HG03135 (cell line): ENCODE measurements at regions not wholly inside any gene's neighbourhood (a gene's known extent, or its start where the extent isn't known, plus 50 kb on each side); places are given as distances from the start of the nearest gene placed in this dataset.
A peak's percentile ranks its signal among the peaks of the same experiment; 100 is the strongest.
"Not testable (repeated sequence)": the region's sequence is repeated elsewhere in the genome, so short reads cannot be mapped to it uniquely, and the experiment has no call there.

Experiments used
- ATAC-seq: cut with Tn5 transposase; IDR thresholded peaks from one replicate; pipeline ENCODE4 v1.9.1; 2021; ENCODE audit warnings: mild to moderate bottlenecking, moderate library complexity; ENCODE audit not compliant: unreplicated experiment

DNA sequence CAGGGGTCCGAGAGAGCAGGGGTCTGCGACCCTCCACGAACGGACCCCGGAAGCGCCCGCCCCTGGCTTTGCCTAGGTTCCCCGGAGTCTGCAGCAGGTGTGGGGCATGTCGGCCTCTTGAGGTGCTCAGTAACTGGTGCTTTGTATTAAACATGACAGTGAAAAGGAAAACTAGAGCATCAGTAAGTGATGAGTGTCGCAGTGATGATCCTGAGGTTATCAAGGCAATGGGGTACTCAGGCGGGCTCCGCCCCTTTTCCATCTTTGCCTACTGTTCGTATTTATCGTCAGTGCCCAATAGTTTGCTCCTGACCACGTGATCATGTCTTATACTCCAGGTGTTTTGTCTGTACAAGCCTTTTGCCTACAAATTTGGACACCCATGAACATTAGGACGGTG is 262.4 kb downstream of the ZNF37A start:
- peak; percentile 48 for ATAC-seq

- ATAC-seq: not testable (repeated sequence)
These were observed 268.4 kb downstream of the ZNF37A start for GRCh38 chr10:38362514-38362913.

GRCh38 chr10:38364073-38364472 is 269.9 kb downstream of the ZNF37A start:
- not testable (repeated sequence) for ATAC-seq

DNA sequence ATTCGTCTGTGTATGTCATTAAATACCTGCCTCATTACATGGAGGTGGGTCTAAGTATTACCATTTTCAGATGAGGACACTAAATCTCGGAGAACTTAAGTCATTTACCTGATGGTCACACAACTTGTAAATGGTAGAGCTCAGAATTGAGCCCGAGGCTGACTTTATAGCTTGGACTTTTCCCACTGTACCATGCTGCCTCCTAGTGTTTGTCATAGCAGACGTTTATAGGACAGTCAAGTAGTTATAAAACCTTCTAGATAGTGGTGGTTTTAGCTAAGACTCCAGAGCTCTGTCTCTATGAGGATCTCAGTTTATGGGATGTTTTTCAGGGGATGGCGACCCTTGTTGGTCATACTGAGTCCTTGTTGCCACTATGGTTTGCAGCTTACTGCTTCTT is 271.8 kb downstream of the ZNF37A start:
- ATAC-seq: not testable (repeated sequence)

DNA sequence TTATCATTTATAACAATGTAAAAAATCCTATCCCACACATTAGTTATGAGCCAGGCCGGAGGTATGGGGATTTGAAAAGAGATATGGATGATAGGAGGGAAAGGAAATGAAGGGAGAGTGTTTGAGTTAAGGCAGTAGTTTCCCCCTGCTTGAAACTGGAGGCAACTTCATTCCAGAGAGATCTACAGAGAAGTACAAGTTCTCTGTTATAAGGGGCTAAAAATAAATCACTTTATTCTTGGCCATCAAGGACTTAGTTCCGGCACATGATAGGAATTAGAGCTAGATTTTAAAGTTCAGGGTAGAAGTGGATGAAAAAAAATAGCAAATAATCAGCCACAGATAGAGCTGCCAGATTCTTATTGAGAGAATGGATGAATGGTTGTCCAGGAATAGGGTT is 289.7 kb downstream of the ZNF37A start:
- ATAC-seq: not testable (repeated sequence)

- ATAC-seq: not testable (repeated sequence)
These were observed 292.7 kb downstream of the ZNF37A start for GRCh38 chr10:38386869-38387268.

GRCh38 chr10:38390725-38391124 is 296.6 kb downstream of the ZNF37A start:
- not testable (repeated sequence) for ATAC-seq

DNA sequence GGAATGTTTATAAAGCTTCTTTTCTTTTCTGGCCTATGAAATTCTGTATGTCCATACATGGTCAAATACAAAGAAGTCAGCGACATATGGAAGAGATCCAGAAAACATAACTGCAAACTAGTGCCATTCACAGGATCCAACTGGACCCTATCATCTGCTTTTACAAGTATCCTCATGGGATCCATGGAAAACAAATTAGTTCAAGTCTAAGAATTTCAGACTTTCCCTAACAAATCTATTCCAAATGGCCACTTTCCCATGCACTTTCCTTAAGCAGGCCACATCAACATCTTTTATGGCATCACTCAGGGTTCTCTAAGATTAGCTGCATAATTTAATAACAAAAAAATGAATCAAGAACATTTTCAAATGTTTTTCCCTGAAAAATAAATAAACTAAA is 301.3 kb downstream of the ZNF37A start:
- ATAC-seq: not testable (repeated sequence)

DNA sequence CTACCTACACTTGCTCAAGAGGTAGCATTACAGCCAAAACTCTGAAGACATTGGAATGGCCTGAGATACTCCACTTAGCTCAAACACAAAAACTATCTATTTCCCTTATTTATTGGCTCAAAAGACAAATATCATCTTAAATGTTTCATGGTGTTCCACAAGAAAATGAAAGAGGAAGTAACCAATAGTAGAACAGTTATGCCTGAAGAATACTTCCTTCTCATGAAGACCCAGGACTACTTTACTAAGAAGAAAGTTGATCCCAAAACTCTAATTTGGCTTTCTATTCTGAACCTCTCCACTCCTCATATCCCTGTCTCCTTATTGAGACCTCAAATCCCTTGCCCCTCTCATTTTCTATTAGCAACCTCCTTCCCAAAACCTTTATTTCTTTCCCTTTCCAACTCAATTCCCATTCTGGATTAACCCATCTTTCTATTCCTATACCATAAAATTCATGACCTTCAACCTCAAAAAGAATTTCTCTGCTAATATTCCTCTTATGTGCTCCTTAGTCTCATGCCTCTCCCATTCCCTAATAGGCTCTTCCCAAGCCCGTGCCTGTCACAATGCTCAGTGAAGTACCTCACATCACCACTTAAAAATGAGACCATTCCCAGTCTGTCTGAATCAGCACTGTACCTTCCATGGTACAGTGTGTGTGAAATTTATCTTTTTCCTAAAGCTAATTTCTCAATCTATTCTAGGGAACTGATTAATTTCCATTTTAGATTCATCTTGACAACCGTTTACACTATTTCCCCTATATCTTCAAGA is 302.2 kb downstream of the ZNF37A start:
- not testable (repeated sequence) for ATAC-seq

GRCh38 chr10:38401565-38401964 is 307.4 kb downstream of the ZNF37A start:
- ATAC-seq: not testable (repeated sequence)

GRCh38 chr10:38402442-38403346 is 308.6 kb downstream of the ZNF37A start:
- ATAC-seq: peak; percentile 100

- not testable (repeated sequence) for ATAC-seq
These were observed 309.4 kb downstream of the ZNF37A start for GRCh38 chr10:38403347-38404117.

- ATAC-seq: not testable (repeated sequence)
These were observed 329.5 kb downstream of the ZNF37A start for GRCh38 chr10:38423634-38424033.

DNA sequence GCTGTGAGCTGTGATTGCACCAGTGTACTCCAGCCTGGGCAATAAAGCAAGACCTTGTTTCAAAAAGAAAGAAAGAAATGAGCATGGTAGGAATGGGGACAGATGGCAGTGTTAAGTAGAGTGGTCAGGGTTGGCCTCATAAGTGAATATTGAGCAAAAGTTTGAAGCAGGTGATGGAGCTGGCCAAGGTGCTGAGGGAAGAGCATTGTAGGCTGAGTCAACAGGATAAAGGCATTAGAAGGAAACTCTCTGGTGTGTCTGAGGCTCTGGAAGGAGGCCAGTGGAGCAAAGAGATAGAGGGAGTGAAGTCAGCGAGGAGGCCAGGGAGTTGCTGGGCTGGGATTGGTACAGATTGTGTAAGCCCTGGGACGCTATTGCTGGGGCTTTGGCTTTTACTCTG is 336.1 kb downstream of the ZNF37A start:
- ATAC-seq: not testable (repeated sequence)

- not testable (repeated sequence) for ATAC-seq
These were observed 343.2 kb downstream of the ZNF37A start for GRCh38 chr10:38437359-38437758.

GRCh38 chr10:38448614-38449355 is 354.6 kb downstream of the ZNF37A start:
- ATAC-seq: not testable (repeated sequence)

DNA sequence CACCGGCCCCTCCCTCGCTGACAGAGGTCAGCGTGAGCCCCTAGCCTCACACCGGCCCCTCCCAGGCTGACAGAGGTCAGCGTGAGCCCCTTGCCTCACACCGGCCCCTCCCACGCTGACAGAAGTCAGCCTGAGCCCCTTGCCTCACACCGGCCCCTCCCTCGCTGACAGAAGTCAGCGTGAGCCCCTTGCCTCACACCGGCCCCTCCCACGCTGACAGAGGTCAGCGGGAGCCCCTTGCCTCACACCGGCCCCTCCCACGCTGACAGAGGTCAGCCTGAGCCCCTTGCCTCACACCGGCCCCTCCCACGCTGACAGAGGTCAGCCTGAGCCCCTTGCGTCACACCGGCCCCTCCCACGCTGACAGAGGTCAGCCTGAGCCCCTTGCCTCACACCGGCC is 355.5 kb downstream of the ZNF37A start:
- not testable (repeated sequence) for ATAC-seq

DNA sequence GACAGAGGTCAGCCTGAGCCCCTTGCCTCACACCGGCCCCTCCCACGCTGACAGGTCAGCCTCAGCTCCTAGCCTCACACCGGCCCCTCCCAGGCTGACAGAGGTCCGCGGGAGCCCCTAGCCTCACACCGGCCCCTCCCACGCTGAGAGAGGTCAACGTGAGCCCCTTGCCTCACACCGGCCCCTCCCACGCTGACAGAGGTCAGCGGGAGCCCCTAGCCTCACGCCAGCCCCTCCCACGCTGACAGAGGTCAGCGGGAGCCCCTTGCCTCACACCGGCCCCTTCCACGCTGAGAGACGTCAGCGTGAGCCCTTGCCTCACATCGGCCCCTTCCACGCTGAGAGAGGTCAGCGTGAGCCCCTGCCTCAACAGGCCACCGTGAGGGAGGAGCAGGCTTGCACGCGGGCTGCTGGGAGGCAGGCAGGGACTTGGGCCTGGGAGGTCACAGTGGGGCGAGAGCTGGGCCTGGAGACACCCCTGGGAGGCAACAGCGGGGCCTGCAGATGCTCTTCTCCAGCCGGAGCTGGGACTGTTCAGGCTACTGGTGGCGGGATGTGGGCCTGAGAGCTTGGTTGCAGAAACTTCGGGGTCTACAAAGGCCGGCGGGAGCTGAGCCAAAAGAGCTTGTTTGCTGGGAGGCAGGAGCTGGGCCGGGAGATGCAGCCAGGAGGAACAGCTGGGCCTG is 356.4 kb downstream of the ZNF37A start:
- not testable (repeated sequence) for ATAC-seq

- not testable (repeated sequence) for ATAC-seq
These were observed 357.3 kb downstream of the ZNF37A start for GRCh38 chr10:38451306-38451967.
